ENCODE measurements at regions not wholly inside any gene's neighbourhood (a gene's known extent, or its start where the extent isn't known, plus 50 kb on each side); places are given as distances from the start of the nearest gene placed in this dataset.

GRCh38 chr7:47181746-47182361 is 400.1 kb downstream of the TNS3 start:
- TF ChIP-seq, protein P1, sequence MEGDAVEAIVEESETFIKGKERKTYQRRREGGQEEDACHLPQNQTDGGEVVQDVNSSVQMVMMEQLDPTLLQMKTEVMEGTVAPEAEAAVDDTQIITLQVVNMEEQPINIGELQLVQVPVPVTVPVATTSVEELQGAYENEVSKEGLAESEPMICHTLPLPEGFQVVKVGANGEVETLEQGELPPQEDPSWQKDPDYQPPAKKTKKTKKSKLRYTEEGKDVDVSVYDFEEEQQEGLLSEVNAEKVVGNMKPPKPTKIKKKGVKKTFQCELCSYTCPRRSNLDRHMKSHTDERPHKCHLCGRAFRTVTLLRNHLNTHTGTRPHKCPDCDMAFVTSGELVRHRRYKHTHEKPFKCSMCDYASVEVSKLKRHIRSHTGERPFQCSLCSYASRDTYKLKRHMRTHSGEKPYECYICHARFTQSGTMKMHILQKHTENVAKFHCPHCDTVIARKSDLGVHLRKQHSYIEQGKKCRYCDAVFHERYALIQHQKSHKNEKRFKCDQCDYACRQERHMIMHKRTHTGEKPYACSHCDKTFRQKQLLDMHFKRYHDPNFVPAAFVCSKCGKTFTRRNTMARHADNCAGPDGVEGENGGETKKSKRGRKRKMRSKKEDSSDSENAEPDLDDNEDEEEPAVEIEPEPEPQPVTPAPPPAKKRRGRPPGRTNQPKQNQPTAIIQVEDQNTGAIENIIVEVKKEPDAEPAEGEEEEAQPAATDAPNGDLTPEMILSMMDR (IDR thresholded peaks at IDR 0.05), result no peak
- no peak for TF ChIP-seq POLR2A (IDR thresholded peaks at IDR 0.05)
